H9 (cell line): ENCODE measurements at regions not wholly inside any gene's neighbourhood (a gene's known extent, or its start where the extent isn't known, plus 50 kb on each side); places are given as distances from the start of the nearest gene placed in this dataset.

Experiments
- DNase-seq: peaks from one replicate; pipeline ENCODE4 v3.0.0-alpha.2; 2017
- H2AFZ ChIP-seq: one replicate; pipeline ENCODE4 v1.6.1; 2013; ENCODE audit warnings: mild to moderate bottlenecking, low read length, control low read depth, moderate library complexity
- H2AK5ac ChIP-seq: 2 replicates; pipeline ENCODE4 v1.6.1; 2013; ENCODE audit warnings: low read length, control low read depth, mixed read lengths; ENCODE audit not compliant: insufficient read length
- H2BK120ac ChIP-seq: one replicate; pipeline ENCODE4 v1.6.1; 2013; ENCODE audit warnings: low read depth, mild to moderate bottlenecking, low read length, control low read depth, inconsistent platforms; ENCODE audit not compliant: poor library complexity, severe bottlenecking
- H2BK12ac ChIP-seq: 2 replicates; pipeline ENCODE4 v1.6.1; 2013; ENCODE audit warnings: low read length, control low read depth, mixed read lengths, low read depth; ENCODE audit not compliant: insufficient read length
- H2BK15ac ChIP-seq: 2 replicates; pipeline ENCODE4 v1.6.1; 2013; ENCODE audit warnings: low read depth, low read length, control low read depth
- H2BK20ac ChIP-seq: one replicate; pipeline ENCODE4 v1.6.1; 2013; ENCODE audit warnings: low read depth, mild to moderate bottlenecking, low read length, control low read depth, inconsistent platforms; ENCODE audit not compliant: poor library complexity, severe bottlenecking
- H2BK5ac ChIP-seq: 2 replicates; pipeline ENCODE4 v1.6.1; 2013; ENCODE audit warnings: low read length, control low read depth, mixed read lengths; ENCODE audit not compliant: insufficient read length
- H3K14ac ChIP-seq: 2 replicates; pipeline ENCODE4 v1.6.1; 2013; ENCODE audit warnings: low read length, control low read depth; ENCODE audit not compliant: insufficient read depth
- H3K18ac ChIP-seq: 2 replicates; pipeline ENCODE4 v1.6.1; 2013; ENCODE audit warnings: low read depth, mild to moderate bottlenecking, mixed read lengths, low read length, control low read depth; ENCODE audit not compliant: insufficient read length
- H3K23ac ChIP-seq: 2 replicates; pipeline ENCODE4 v1.6.1; 2013; ENCODE audit warnings: low read length, control low read depth, mixed read lengths, low read depth; ENCODE audit not compliant: insufficient read length
- H3K23me2 ChIP-seq: 2 replicates; pipeline ENCODE4 v1.6.1; 2013; ENCODE audit warnings: low read depth, mild to moderate bottlenecking, mixed read lengths, low read length, control low read depth; ENCODE audit not compliant: insufficient read length, poor library complexity, severe bottlenecking
- H3K27ac ChIP-seq: 2 replicates; pipeline ENCODE4 v1.5.1; 2013; ENCODE audit warnings: low read length, control low read depth, mixed read lengths, low read depth; ENCODE audit not compliant: insufficient read length
- H3K27me3 ChIP-seq: 2 replicates; pipeline ENCODE4 v1.6.1; 2013; ENCODE audit warnings: low read length, control low read depth, inconsistent platforms; ENCODE audit not compliant: insufficient read depth
- H3K4ac ChIP-seq: 2 replicates; pipeline ENCODE4 v1.6.1; 2013; ENCODE audit warnings: low read depth, mild to moderate bottlenecking, control low read depth, inconsistent platforms, low read length, moderate library complexity
- H3K4me1 ChIP-seq: 2 replicates; pipeline ENCODE4 v1.6.1; 2013; ENCODE audit warnings: low read length, control low read depth, inconsistent platforms; ENCODE audit not compliant: insufficient read depth
- H3K4me2 ChIP-seq: 2 replicates; pipeline ENCODE4 v1.6.1; 2013; ENCODE audit warnings: low read length, control low read depth, mixed read lengths; ENCODE audit not compliant: insufficient read length, insufficient read depth
- H3K56ac ChIP-seq: 2 replicates; pipeline ENCODE4 v1.6.1; 2013; ENCODE audit warnings: low read depth, mild to moderate bottlenecking, mixed read lengths, low read length, control low read depth; ENCODE audit not compliant: insufficient read length
- H3K79me1 ChIP-seq: 2 replicates; pipeline ENCODE4 v1.6.1; 2013; ENCODE audit warnings: low read depth, mild to moderate bottlenecking, moderate library complexity, low read length, control low read depth, inconsistent platforms; ENCODE audit not compliant: insufficient read depth, poor library complexity, severe bottlenecking
- H3K79me2 ChIP-seq: 2 replicates; pipeline ENCODE4 v1.6.1; 2013; ENCODE audit warnings: low read length, control low read depth, inconsistent platforms; ENCODE audit not compliant: insufficient read depth
- H3K9ac ChIP-seq: 2 replicates; pipeline ENCODE4 v1.6.1; 2013; ENCODE audit warnings: low read length, control low read depth, mixed read lengths; ENCODE audit not compliant: insufficient read length; ENCODE audit errors: extremely low read depth
- H3K9me3 ChIP-seq: one replicate; pipeline ENCODE4 v1.6.1; 2013; ENCODE audit warnings: low read depth, low read length, inconsistent platforms; ENCODE audit not compliant: control insufficient read depth
- H3T11ph ChIP-seq: one replicate; pipeline ENCODE4 v1.6.1; 2013; ENCODE audit warnings: mild to moderate bottlenecking, low read length, control low read depth, inconsistent platforms
- H4K20me1 ChIP-seq: one replicate; pipeline ENCODE4 v1.6.1; 2013; ENCODE audit not compliant: control insufficient read depth, insufficient read length, insufficient read depth
- H4K5ac ChIP-seq: 2 replicates; pipeline ENCODE4 v1.6.1; 2013; ENCODE audit warnings: low read depth, mild to moderate bottlenecking, mixed read lengths, low read length, control low read depth; ENCODE audit not compliant: insufficient read length
- H4K8ac ChIP-seq: replicated peaks from 2 replicates; pipeline ENCODE4 v1.6.1; 2013; ENCODE audit warnings: low read length, control low read depth, mixed read lengths, low read depth; ENCODE audit not compliant: insufficient read length
- H4K91ac ChIP-seq: 2 replicates; pipeline ENCODE4 v1.6.1; 2013; ENCODE audit warnings: low read depth, mild to moderate bottlenecking, moderate library complexity, mixed read lengths, low read length, control low read depth; ENCODE audit not compliant: insufficient read length
- H3K27ac Mint-ChIP-seq, 3 experiments: 2 replicates in 2 of 3; 3 replicates in 1 of 3; pipeline ENCODE4 v1.8.0; 2020 to 2021; ENCODE audit warnings: mixed read lengths in 3 of 3, mild to moderate bottlenecking in 1 of 3, moderate library complexity in 1 of 3
- H3K27me3 Mint-ChIP-seq: 2 replicates; pipeline ENCODE4 v1.8.0; 2021; ENCODE audit warnings: low read depth, mild to moderate bottlenecking, moderate library complexity, mixed read lengths
- H3K36me3 Mint-ChIP-seq, 3 experiments: 2 replicates in 2 of 3; 3 replicates in 1 of 3; pipeline ENCODE4 v1.8.0; 2020 to 2021; ENCODE audit warnings: low read depth in 3 of 3, mixed read lengths in 3 of 3; ENCODE audit not compliant: insufficient read depth in 1 of 3
- H3K4me1 Mint-ChIP-seq, 2 experiments: 2 replicates each; pipeline ENCODE4 v1.8.0; 2020; ENCODE audit warnings: mixed read lengths in 2 of 2
- H3K4me3 Mint-ChIP-seq, 2 experiments: 2 replicates in 1 of 2; 3 replicates in 1 of 2; pipeline ENCODE4 v1.8.0; 2020 to 2021; ENCODE audit warnings: mild to moderate bottlenecking in 2 of 2, mixed read lengths in 2 of 2, moderate library complexity in 1 of 2
- H3K9me3 Mint-ChIP-seq, 2 experiments: 2 replicates in 1 of 2; 3 replicates in 1 of 2; pipeline ENCODE4 v1.8.0; 2020; ENCODE audit warnings: mild to moderate bottlenecking in 2 of 2, mixed read lengths in 2 of 2, moderate library complexity in 1 of 2
- WGBS: extraction: QIAGEN DNeasy Blood & Tissue Kit; methylation state at CpG from one replicate; pipeline ENCODE4 v1.1.7; 2013; ENCODE audit warnings: missing lambda C conversion rate, low lambda C conversion rate, mixed read lengths; ENCODE audit not compliant: insufficient read length; ENCODE audit errors: extremely low coverage; 5-methylcytosine and 5-hydroxymethylcytosine counted together
- TF ChIP-seq, protein P1 (sequence below): fragments of 200-600 bp; sonication (generic); conservative IDR thresholded peaks from 3 replicates; pipeline ENCODE4 v1.8.0; 2021; ENCODE audit warnings: antibody characterized with exemption, mild to moderate bottlenecking

DNA sequence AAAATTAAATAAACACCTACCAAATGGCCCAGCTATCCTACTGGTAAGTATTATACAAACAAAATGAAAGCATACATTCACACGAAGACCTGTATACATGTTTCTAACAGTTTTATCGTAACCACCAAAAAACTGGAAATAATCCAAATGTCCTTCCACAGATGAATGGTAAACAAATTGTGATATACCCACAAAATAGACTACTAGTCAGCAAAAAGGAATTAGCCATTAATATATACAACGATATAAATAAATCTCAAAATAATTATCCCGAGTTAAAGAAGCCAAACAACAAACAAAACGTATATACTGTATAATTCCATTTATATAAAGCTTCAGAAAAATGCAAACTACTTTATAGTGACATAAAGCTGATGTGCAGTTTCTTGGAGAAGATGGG, 106.3 kb upstream of the SERTM1 start:
- H3K4me2 ChIP-seq = no peak overlapping the region
- no peak for DNase-seq
- Mint-ChIP-seq H3K4me3 (no peak overlapping the region), H3K27ac (no peak overlapping the region), H3K9me3 (no peaks in the 10 kb centered on the region), H3K36me3 (no peaks in the 10 kb centered on the region; a peak in 1 of 7 replicates), H3K27me3 (no peaks in the 10 kb centered on the region), H3K4me1 (no peaks in the 10 kb centered on the region)
- H3K79me2 ChIP-seq = no peaks in the 10 kb centered on the region
- H4K5ac ChIP-seq = no peak overlapping the region
- H2BK12ac ChIP-seq = no peak overlapping the region
- no peak overlapping the region for H2AFZ ChIP-seq
- H3K27ac ChIP-seq = no peak overlapping the region
- H3K9ac ChIP-seq = no peak overlapping the region
- no peak overlapping the region for H2BK20ac ChIP-seq
- H3K4me1 ChIP-seq = no peaks in the 10 kb centered on the region
- no peak overlapping the region for H3K56ac ChIP-seq
- no peak overlapping the region for H3K18ac ChIP-seq
- no peak overlapping the region for H2BK5ac ChIP-seq
- TF ChIP-seq, protein P1, sequence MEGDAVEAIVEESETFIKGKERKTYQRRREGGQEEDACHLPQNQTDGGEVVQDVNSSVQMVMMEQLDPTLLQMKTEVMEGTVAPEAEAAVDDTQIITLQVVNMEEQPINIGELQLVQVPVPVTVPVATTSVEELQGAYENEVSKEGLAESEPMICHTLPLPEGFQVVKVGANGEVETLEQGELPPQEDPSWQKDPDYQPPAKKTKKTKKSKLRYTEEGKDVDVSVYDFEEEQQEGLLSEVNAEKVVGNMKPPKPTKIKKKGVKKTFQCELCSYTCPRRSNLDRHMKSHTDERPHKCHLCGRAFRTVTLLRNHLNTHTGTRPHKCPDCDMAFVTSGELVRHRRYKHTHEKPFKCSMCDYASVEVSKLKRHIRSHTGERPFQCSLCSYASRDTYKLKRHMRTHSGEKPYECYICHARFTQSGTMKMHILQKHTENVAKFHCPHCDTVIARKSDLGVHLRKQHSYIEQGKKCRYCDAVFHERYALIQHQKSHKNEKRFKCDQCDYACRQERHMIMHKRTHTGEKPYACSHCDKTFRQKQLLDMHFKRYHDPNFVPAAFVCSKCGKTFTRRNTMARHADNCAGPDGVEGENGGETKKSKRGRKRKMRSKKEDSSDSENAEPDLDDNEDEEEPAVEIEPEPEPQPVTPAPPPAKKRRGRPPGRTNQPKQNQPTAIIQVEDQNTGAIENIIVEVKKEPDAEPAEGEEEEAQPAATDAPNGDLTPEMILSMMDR = no peak
- no peaks in the 10 kb centered on the region for H3K27me3 ChIP-seq
- H2AK5ac ChIP-seq = no peak overlapping the region
- no peak overlapping the region for H3K14ac ChIP-seq
- no peaks in the 10 kb centered on the region for H3K79me1 ChIP-seq
- WGBS = 100% methylated on average over 3 of the region's 5 CpGs
- no peak overlapping the region for H4K8ac ChIP-seq
- no peaks in the 10 kb centered on the region for H3K9me3 ChIP-seq
- H3K23ac ChIP-seq = no peak overlapping the region
- H4K20me1 ChIP-seq = no peaks in the 10 kb centered on the region
- H2BK15ac ChIP-seq = no peak overlapping the region
- H4K91ac ChIP-seq = no peak overlapping the region
- no peak overlapping the region for H3K4ac ChIP-seq
- no peak overlapping the region for H3T11ph ChIP-seq
- no peaks in the 10 kb centered on the region for H3K23me2 ChIP-seq
- H2BK120ac ChIP-seq = no peak overlapping the region
